Panc1 (cell line): ENCODE measurements at regions not wholly inside any gene's neighbourhood (a gene's known extent, or its start where the extent isn't known, plus 50 kb on each side); places are given as distances from the start of the nearest gene placed in this dataset.

Experiments used
- ATAC-seq: fragments of 200-7000 bp; cut with Tn5 transposase; 2 replicates; pipeline ENCODE4 v1.9.1; 2020; ENCODE audit warnings: mild to moderate bottlenecking, moderate library complexity
- BruUV-seq: library from RNA; stranded (reverse); fragments of 400-500 nt; replicated peaks from 2 replicates; lab custom pipeline; 2021; lab: Mats Ljungman, UMichigan
- CTCF ChIA-PET: fragments of 300-600 bp; sonication (Branson Sonifier 250); formaldehyde crosslinking; loops from one replicate; lab custom pipeline; 2022; ENCODE audit warnings: antibody characterized with exemption; lab: Charles Lee
- POLR2A ChIA-PET: fragments of 300-600 bp; sonication (Branson Sonifier 250); formaldehyde crosslinking; loops from one replicate; lab custom pipeline; 2022; ENCODE audit warnings: antibody characterized with exemption; lab: Charles Lee
- DNase-seq: peaks from one replicate; pipeline ENCODE4 v3.0.0-alpha.2; 2010; ENCODE audit warnings: low read depth, low spot score
- H3K27ac ChIP-seq: 2 replicates; pipeline ENCODE4 v1.5.1; 2011; ENCODE audit warnings: mild to moderate bottlenecking, low read length, inconsistent platforms
- H3K27me3 ChIP-seq: fragments of 200-500 bp; sonication (Bioruptor generic); 2 replicates; pipeline ENCODE4 v1.6.0; 2014; ENCODE audit warnings: low read length, inconsistent platforms; ENCODE audit not compliant: control insufficient read depth, insufficient read depth
- H3K36me3 ChIP-seq: fragments of 200-500 bp; sonication (Bioruptor generic); 2 replicates; pipeline ENCODE4 v1.5.1; 2014; ENCODE audit warnings: inconsistent platforms, mild to moderate bottlenecking, low read length, moderate library complexity; ENCODE audit not compliant: control insufficient read depth, insufficient read depth
- H3K4me1 ChIP-seq: 2 replicates; pipeline ENCODE4 v1.5.1; 2011; ENCODE audit warnings: inconsistent platforms, mild to moderate bottlenecking, low read length, moderate library complexity; ENCODE audit not compliant: control insufficient read depth, insufficient read depth
- H3K4me3 ChIP-seq, 2 experiments: 2 replicates each; pipeline ENCODE4 v1.5.1; 2011 to 2012; ENCODE audit warnings: low read depth in 2 of 2, low read length in 2 of 2, mild to moderate bottlenecking in 2 of 2, inconsistent platforms in 1 of 2, moderate library complexity in 1 of 2
- H3K9me3 ChIP-seq: fragments of 200-500 bp; sonication (Bioruptor generic); 2 replicates; pipeline ENCODE4 v1.5.1; 2014; ENCODE audit warnings: low read depth, mild to moderate bottlenecking, inconsistent platforms, low read length, moderate library complexity; ENCODE audit not compliant: control insufficient read depth, insufficient read depth
- POLR2AphosphoS5 ChIP-seq: IDR thresholded peaks from 2 replicates; pipeline ENCODE4 v1.6.1; 2012; ENCODE audit warnings: mild to moderate bottlenecking, low read depth, low read length, moderate library complexity
- SIN3A ChIP-seq: IDR thresholded peaks from 2 replicates; pipeline ENCODE4 v1.6.1; 2012; ENCODE audit warnings: low read depth, mild to moderate bottlenecking, low read length, moderate library complexity, borderline replicate concordance; ENCODE audit not compliant: insufficient read depth
- TCF7L2 ChIP-seq: IDR thresholded peaks from 2 replicates; pipeline ENCODE4 v1.6.1; 2011; ENCODE audit warnings: mild to moderate bottlenecking, low read depth, low read length, inconsistent platforms
- in situ Hi-C: cut with HindIII; loops from 2 replicates; pipeline ENCODE4 v1.10.0; 2016; ENCODE audit warnings: low sequenced_read_pairs, low pct_unique_long_range_greater_than_20kb
- intact Hi-C: fragments of 100-400 bp; cut with micrococcal nuclease; formaldehyde crosslinking; loops from one replicate; pipeline ENCODE4 v1.10.0; 2022; ENCODE audit not compliant: unreplicated experiment
- TF ChIP-seq, protein P1 (sequence below): fragments of 450-650 bp; IDR thresholded peaks from 2 replicates; pipeline ENCODE4 v1.5.1; 2017; ENCODE audit warnings: mild to moderate bottlenecking
- TF ChIP-seq, protein P2 (sequence below), 2 experiments: IDR thresholded peaks; 2 replicates each; pipeline ENCODE4 v1.6.1; 2011 to 2012; ENCODE audit warnings: low read depth in 2 of 2, control low read depth in 1 of 2, low read length in 1 of 2, mild to moderate bottlenecking in 1 of 2, moderate library complexity in 1 of 2; ENCODE audit not compliant: insufficient read depth in 1 of 2

DNA sequence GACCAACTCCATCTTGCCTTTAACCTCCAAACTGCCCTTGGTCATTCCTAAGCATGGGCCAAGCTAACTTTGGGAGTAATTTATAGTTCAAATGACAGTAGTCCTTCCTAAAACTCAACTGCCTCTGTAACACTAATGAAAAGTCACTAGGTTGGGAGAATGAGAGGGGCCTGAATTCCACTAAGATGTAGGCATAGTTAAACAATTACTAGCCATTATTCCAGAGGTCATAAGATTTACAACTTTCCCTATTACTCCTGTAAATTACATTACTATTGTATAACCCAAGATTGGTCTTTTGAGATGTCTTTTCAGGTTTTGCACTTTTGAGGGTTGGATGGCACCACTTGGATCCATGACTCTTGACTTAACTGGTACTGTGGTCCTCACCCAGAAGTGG lies 94.6 kb downstream of the SPP2 start:
- Histone ChIP-seq H3K4me1 (peaks cover 11% of the 10 kb centered on the region), H3K27me3 (no peaks in the 10 kb centered on the region), H3K27ac (peak overlapping the region; percentile 99; the same call in 1 of the 2 replicates), H3K9me3 (peaks cover 24% of the 10 kb centered on the region; the same call in 1 of the 2 replicates), H3K4me3 (no peak overlapping the region), H3K36me3 (no peaks in the 10 kb centered on the region)
- no TSS peak for BruUV-seq
- ChIA-PET CTCF (no interaction called here), POLR2A (no interaction called here)
- intact Hi-C loops (no loop called here), in situ Hi-C loops (no loop called here)
- ATAC-seq (no peak), DNase-seq (no peak)
- TF ChIP-seq SIN3A (no peak), TCF7L2 (no peak), POLR2AphosphoS5 (no peak)
- TF ChIP-seq, protein P1, sequence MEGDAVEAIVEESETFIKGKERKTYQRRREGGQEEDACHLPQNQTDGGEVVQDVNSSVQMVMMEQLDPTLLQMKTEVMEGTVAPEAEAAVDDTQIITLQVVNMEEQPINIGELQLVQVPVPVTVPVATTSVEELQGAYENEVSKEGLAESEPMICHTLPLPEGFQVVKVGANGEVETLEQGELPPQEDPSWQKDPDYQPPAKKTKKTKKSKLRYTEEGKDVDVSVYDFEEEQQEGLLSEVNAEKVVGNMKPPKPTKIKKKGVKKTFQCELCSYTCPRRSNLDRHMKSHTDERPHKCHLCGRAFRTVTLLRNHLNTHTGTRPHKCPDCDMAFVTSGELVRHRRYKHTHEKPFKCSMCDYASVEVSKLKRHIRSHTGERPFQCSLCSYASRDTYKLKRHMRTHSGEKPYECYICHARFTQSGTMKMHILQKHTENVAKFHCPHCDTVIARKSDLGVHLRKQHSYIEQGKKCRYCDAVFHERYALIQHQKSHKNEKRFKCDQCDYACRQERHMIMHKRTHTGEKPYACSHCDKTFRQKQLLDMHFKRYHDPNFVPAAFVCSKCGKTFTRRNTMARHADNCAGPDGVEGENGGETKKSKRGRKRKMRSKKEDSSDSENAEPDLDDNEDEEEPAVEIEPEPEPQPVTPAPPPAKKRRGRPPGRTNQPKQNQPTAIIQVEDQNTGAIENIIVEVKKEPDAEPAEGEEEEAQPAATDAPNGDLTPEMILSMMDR = no peak
- TF ChIP-seq, protein P2, sequence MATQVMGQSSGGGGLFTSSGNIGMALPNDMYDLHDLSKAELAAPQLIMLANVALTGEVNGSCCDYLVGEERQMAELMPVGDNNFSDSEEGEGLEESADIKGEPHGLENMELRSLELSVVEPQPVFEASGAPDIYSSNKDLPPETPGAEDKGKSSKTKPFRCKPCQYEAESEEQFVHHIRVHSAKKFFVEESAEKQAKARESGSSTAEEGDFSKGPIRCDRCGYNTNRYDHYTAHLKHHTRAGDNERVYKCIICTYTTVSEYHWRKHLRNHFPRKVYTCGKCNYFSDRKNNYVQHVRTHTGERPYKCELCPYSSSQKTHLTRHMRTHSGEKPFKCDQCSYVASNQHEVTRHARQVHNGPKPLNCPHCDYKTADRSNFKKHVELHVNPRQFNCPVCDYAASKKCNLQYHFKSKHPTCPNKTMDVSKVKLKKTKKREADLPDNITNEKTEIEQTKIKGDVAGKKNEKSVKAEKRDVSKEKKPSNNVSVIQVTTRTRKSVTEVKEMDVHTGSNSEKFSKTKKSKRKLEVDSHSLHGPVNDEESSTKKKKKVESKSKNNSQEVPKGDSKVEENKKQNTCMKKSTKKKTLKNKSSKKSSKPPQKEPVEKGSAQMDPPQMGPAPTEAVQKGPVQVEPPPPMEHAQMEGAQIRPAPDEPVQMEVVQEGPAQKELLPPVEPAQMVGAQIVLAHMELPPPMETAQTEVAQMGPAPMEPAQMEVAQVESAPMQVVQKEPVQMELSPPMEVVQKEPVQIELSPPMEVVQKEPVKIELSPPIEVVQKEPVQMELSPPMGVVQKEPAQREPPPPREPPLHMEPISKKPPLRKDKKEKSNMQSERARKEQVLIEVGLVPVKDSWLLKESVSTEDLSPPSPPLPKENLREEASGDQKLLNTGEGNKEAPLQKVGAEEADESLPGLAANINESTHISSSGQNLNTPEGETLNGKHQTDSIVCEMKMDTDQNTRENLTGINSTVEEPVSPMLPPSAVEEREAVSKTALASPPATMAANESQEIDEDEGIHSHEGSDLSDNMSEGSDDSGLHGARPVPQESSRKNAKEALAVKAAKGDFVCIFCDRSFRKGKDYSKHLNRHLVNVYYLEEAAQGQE (IDR thresholded peaks at IDR 0.05; ENCODE audit: insufficient read depth in 1 of 2, low read depth in 2 of 2, low read length in 1 of 2) = no peak

DNA sequence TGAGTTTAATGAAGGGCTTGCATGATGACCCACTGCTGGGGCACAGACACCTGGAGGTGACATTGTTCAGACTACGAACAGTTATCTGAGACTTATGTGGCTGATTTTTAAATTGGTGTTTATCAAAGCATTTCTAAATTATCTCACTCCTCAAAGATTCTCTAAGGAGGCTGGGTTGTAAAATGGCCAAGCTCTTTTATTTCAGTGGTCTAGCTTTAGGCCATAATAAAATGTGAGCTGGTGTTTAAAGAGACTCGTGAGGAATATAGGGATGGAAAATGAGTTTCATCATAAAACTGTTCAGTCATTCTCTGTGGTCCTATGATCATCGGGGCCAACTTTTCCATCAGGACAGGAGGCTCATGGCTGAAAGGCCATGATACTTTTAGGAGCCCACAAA lies 93.4 kb downstream of the SPP2 start:
- Histone ChIP-seq H3K4me3 (no peak overlapping the region), H3K27me3 (no peaks in the 10 kb centered on the region), H3K36me3 (no peaks in the 10 kb centered on the region), H3K27ac (peak overlapping the region; percentile 99), H3K4me1 (peaks cover 11% of the 10 kb centered on the region; the same call in 1 of the 2 replicates), H3K9me3 (peaks cover 36% of the 10 kb centered on the region; the same call in 1 of the 2 replicates)
- BruUV-seq = no TSS peak
- in situ Hi-C loops (no loop called here), intact Hi-C loops (no loop called here)
- peak; percentile 68; the same call in 1 of the 2 replicates for TF ChIP-seq TCF7L2
- TF ChIP-seq, protein P1 = no peak
- POLR2A ChIA-PET = no interaction called here
- DNase-seq (no peak), ATAC-seq (no peak)
- CTCF ChIA-PET = no interaction called here
